GM12874 (cell line): ENCODE measurements at regions not wholly inside any gene's neighbourhood (a gene's known extent, or its start where the extent isn't known, plus 50 kb on each side); places are given as distances from the start of the nearest gene placed in this dataset.

Experiments
- CTCF ChIP-seq: IDR thresholded peaks from 2 replicates; pipeline ENCODE4 v1.5.1; 2011; ENCODE audit warnings: low read depth, mild to moderate bottlenecking, control low read depth, low read length, moderate library complexity; ENCODE audit not compliant: insufficient read depth

DNA sequence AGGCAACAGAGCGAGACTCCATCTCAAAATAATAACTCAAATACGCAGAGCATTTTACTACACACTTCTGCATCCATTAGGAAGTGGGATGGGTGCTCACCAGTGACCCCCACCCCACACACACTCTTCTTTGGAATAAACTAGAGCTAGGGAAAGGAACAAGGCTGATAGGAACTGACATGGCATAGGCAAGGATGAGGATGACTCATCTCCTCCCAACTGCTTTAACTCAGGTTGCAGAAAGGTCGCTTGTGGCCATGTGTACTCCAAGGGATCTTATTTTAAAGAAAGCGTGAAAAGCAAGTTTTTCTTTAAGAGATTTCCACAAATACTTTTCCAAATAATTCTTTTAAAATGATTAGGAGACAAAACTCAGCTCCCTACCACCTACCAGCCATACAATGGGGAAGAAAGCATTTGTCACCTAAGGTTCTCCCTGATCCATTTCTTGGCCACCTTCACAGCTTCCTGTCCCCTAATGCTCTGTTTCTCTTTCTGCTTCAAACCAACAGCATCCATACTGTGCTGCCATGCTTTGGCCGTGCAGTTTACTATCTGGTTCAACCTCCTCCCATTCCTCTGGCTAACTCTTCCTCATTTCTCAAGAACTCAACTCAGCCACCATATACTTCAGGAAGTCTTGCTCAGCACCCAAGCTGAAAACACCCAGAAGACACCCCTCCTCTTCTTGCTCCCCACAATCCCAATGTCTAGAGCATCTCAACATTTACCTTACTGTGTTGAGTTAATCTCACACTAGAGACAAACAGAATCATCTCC, 211.9 kb downstream of the ACTL7B start:
- TF ChIP-seq CTCF = no peak

GRCh38 chr9:108642871-108643270, 212.9 kb downstream of the ACTL7B start:
- no peak for TF ChIP-seq CTCF

- no peak for TF ChIP-seq CTCF
These were observed 215.6 kb downstream of the ACTL7B start for GRCh38 chr9:108640230-108640629.

DNA sequence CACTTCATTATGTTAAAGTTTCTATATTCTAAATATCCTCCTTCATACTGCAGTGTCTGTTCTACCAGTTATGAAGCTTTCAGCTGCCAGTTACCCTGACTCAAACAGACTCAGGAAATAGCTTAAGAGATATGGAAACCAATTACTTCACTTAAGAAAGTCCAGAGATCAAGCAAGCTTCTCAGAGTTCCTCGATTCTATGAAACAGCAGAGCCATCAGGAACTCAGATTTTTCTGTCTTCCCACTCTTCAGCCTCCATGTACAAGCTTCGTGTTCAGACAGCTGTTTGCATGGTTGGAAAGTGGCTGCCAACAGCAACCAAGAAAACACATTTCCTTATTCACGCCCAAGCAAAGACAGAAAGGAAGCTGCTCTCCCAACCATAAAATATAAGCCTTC, 216.1 kb downstream of the ACTL7B start:
- no peak for TF ChIP-seq CTCF

DNA sequence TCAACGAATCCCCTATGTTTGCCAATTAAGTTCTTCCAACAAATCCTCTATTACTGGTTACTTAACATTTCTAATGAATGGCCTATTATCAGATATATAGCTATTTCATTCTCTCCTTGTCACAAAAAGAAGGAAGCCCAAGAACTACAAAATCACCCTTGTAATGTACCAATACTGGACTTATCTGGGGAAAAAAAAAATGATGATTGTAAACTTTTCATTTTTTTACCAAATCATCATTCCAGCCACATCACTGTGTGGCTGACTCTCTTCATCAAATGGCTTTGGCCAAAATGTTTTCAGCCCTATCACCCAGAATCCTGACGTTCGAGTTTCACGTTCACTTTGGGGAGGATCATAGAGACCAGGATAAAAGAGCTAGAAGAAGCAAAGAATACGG, 216.7 kb downstream of the ACTL7B start:
- no peak for TF ChIP-seq CTCF

GRCh38 chr9:108637340-108637739, 218.4 kb downstream of the ACTL7B start:
- TF ChIP-seq CTCF = no peak

DNA sequence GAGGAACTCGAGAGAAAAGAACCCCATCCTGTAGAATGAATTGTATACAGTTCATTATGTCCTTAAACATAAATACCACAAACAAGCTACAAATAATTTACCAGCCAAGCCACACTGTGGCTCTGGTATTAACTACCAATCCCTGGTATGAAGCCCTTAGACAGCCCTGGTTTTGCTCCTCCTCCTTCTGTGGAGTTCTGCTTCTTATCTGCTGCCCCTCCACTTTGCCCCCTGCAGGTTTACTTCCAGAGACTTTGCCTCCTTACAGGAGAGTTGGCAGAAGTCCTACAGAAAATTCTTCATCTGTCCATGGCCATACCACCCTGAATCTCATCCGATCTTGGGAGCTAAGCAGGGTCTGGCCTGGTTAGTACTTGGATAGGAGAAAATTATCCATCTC, 219.8 kb downstream of the ACTL7B start:
- TF ChIP-seq CTCF = no peak
